OCI-LY7 (cell line): ENCODE measurements at regions not wholly inside any gene's neighbourhood (a gene's known extent, or its start where the extent isn't known, plus 50 kb on each side); places are given as distances from the start of the nearest gene placed in this dataset.

ENCODE experiments used
- BruUV-seq: library from RNA; stranded (reverse); fragments of 400-500 nt; replicated peaks from 2 replicates; lab custom pipeline; 2021; lab: Mats Ljungman, UMichigan
- CTCF ChIA-PET: fragments of 300-600 bp; sonication (Branson Sonifier 250); formaldehyde crosslinking; loops from one replicate; lab custom pipeline; 2022; ENCODE audit warnings: antibody characterized with exemption; ENCODE audit not compliant: unreplicated experiment; lab: Charles Lee
- POLR2A ChIA-PET: fragments of 300-600 bp; sonication (Branson Sonifier 250); formaldehyde crosslinking; loops from one replicate; lab custom pipeline; 2022; ENCODE audit warnings: antibody characterized with exemption; lab: Charles Lee
- DNase-seq: peaks from one replicate; pipeline ENCODE4 v3.0.0-alpha.2; 2015; ENCODE audit warnings: low spot score
- H2AFZ ChIP-seq: fragments of 200-600 bp; sonication (generic), shearing (Covaris generic); 2 replicates; pipeline ENCODE4 v1.6.1; 2014; ENCODE audit warnings: mild to moderate bottlenecking, antibody characterized with exemption, low read length, moderate library complexity
- H3K27ac ChIP-seq: fragments of 200-600 bp; sonication (generic); 2 replicates; pipeline ENCODE4 v1.5.1; 2014; ENCODE audit warnings: mixed run types, low read depth, mild to moderate bottlenecking, moderate library complexity, low read length, inconsistent platforms; ENCODE audit not compliant: poor library complexity, severe bottlenecking
- H3K36me3 ChIP-seq: fragments of 200-600 bp; sonication (generic); 2 replicates; pipeline ENCODE4 v1.6.1; 2014; ENCODE audit warnings: mild to moderate bottlenecking, antibody characterized with exemption, low read length, moderate library complexity, mixed read lengths; ENCODE audit not compliant: insufficient read depth
- H3K4me1 ChIP-seq: fragments of 200-600 bp; sonication (generic); 2 replicates; pipeline ENCODE4 v1.5.1; 2014; ENCODE audit warnings: mild to moderate bottlenecking, low read length; ENCODE audit not compliant: insufficient read depth, poor library complexity, severe bottlenecking
- H3K4me2 ChIP-seq: fragments of 200-600 bp; sonication (generic); 2 replicates; pipeline ENCODE4 v1.6.1; 2014; ENCODE audit warnings: mild to moderate bottlenecking, low read length
- H3K4me3 ChIP-seq: fragments of 200-600 bp; sonication (generic); 2 replicates; pipeline ENCODE4 v1.5.1; 2014; ENCODE audit warnings: mild to moderate bottlenecking, low read depth, low read length; ENCODE audit not compliant: poor library complexity, severe bottlenecking
- H3K79me2 ChIP-seq: fragments of 200-600 bp; sonication (generic); 2 replicates; pipeline ENCODE4 v1.6.1; 2016; ENCODE audit warnings: low read depth, mild to moderate bottlenecking, low read length, moderate library complexity, mixed read lengths; ENCODE audit not compliant: insufficient read depth
- H3K9me2 ChIP-seq: fragments of 200-600 bp; sonication (generic); 2 replicates; pipeline ENCODE4 v1.6.1; 2016; ENCODE audit warnings: mild to moderate bottlenecking, low read length, mixed read lengths; ENCODE audit not compliant: insufficient read depth
- H3K9me3 ChIP-seq: fragments of 200-600 bp; sonication (generic); 2 replicates; pipeline ENCODE4 v1.6.1; 2014; ENCODE audit warnings: mild to moderate bottlenecking, mixed run types, low read length, mixed read lengths
- H4K20me1 ChIP-seq: fragments of 200-600 bp; sonication (generic); 2 replicates; pipeline ENCODE4 v1.6.1; 2014; ENCODE audit warnings: mild to moderate bottlenecking, antibody characterized with exemption, low read length, moderate library complexity, mixed read lengths; ENCODE audit not compliant: insufficient read depth
- EZH2phosphoT487 ChIP-seq: fragments of 200-600 bp; sonication (generic); IDR thresholded peaks from 2 replicates; pipeline ENCODE4 v1.6.1; 2018; ENCODE audit warnings: low read depth, borderline replicate concordance, mild to moderate bottlenecking, mixed run types, antibody characterized with exemption, low read length, moderate library complexity, mixed read lengths
- intact Hi-C: fragments of 100-400 bp; cut with micrococcal nuclease; formaldehyde crosslinking; loops from one replicate; pipeline ENCODE4 v1.10.0; 2022; ENCODE audit not compliant: unreplicated experiment
- TF ChIP-seq, protein P1 (sequence below): fragments of 200-600 bp; sonication (generic); conservative IDR thresholded peaks from 2 replicates; pipeline ENCODE4 v1.5.1; 2014; ENCODE audit warnings: mild to moderate bottlenecking, antibody characterized with exemption, low read length, moderate library complexity, mixed read lengths

DNA sequence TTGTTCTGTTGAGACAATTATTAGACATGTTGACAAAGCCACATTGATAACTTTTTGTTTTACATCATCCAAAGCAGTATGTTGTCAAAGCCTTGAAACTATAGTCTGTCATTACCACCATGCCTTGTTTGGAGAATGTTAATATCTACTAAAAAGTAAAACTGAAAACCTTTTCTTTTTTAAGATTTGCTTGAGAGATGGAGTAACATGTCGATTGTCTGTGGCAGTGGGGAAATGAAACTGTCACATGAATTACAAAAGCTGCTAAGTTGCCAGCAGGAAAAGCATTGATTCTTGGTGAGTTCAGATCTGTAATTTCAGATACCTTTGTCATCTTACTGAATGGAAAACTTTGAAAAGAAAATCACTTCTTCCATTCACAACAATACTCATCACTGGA lies 69.1 kb downstream of the TFPI2 start:
- no peak for DNase-seq
- H3K9me3 ChIP-seq: no peaks in the 10 kb centered on the region
- no peak overlapping the region for H3K4me3 ChIP-seq
- no peak overlapping the region for H3K27ac ChIP-seq
- no peaks in the 10 kb centered on the region for H3K4me1 ChIP-seq
- ChIA-PET CTCF (no interaction called here), POLR2A (interaction anchor here (0.6 kb wide), 1 partner anchor 47 kb away, joined by 5 read pairs; no protein-coding TSS in a partner anchor)
- no peaks in the 10 kb centered on the region for H4K20me1 ChIP-seq
- no peak overlapping the region for H3K4me2 ChIP-seq
- intact Hi-C loops: no loop called here
- no peaks in the 10 kb centered on the region for H3K9me2 ChIP-seq
- TF ChIP-seq EZH2phosphoT487: no peak
- TF ChIP-seq, protein P1, sequence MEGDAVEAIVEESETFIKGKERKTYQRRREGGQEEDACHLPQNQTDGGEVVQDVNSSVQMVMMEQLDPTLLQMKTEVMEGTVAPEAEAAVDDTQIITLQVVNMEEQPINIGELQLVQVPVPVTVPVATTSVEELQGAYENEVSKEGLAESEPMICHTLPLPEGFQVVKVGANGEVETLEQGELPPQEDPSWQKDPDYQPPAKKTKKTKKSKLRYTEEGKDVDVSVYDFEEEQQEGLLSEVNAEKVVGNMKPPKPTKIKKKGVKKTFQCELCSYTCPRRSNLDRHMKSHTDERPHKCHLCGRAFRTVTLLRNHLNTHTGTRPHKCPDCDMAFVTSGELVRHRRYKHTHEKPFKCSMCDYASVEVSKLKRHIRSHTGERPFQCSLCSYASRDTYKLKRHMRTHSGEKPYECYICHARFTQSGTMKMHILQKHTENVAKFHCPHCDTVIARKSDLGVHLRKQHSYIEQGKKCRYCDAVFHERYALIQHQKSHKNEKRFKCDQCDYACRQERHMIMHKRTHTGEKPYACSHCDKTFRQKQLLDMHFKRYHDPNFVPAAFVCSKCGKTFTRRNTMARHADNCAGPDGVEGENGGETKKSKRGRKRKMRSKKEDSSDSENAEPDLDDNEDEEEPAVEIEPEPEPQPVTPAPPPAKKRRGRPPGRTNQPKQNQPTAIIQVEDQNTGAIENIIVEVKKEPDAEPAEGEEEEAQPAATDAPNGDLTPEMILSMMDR: no peak
- no peaks in the 10 kb centered on the region for H3K36me3 ChIP-seq
- no TSS peak for BruUV-seq
- H2AFZ ChIP-seq: no peak overlapping the region
- no peaks in the 10 kb centered on the region for H3K79me2 ChIP-seq

DNA sequence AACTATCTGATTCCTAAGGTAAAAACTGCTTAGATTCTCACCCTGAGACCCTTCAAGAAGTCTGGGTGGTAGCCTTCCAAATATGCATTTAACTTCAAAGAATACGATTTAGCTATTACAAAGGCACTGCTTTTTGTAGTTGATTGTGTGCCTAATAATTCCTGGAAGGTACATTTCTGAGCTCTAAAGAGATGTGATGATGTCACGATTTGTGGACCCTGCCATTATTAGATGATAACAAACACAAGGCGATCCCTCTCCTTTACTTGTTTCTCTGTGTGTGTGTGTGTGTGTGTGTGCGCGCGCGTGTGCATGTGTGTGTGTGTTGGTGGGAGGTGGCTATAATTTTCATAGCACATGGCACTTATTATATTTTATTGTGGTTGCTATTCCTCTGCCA lies 70.9 kb downstream of the TFPI2 start:
- TF ChIP-seq, protein P1: no peak
- TF ChIP-seq EZH2phosphoT487: no peak
- no TSS peak for BruUV-seq
- Histone ChIP-seq H3K4me2 (no peak overlapping the region), H2AFZ (no peak overlapping the region), H4K20me1 (no peaks in the 10 kb centered on the region), H3K27ac (no peak overlapping the region), H3K4me3 (no peak overlapping the region), H3K9me2 (no peaks in the 10 kb centered on the region), H3K4me1 (no peaks in the 10 kb centered on the region), H3K9me3 (no peaks in the 10 kb centered on the region), H3K79me2 (no peaks in the 10 kb centered on the region), H3K36me3 (no peaks in the 10 kb centered on the region)
- intact Hi-C loops: no loop called here
- DNase-seq: no peak
- ChIA-PET POLR2A (no interaction called here), CTCF (no interaction called here)

DNA sequence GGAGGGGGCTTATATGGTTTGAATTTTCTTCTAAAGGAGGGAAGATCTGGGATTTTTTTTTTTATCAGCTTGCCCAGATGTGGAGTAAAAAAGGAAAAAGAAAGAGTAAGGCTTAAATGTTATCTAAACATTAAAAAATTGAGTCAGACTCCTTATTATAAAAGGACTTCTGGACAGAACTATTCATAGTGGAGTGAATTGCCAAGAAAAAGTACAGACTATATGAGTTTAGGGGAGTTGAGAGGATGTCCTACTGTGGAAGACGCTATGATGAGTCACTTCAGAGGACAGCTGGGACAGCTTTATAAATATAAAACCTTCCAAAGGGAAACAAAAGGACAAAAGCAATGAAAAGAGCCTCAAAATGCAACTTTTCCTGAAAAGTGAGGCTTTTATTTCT lies 73.0 kb downstream of the TFPI2 start:
- no TSS peak for BruUV-seq
- Histone ChIP-seq H3K9me2 (no peaks in the 10 kb centered on the region), H3K79me2 (no peaks in the 10 kb centered on the region), H3K4me2 (no peak overlapping the region), H3K36me3 (no peaks in the 10 kb centered on the region), H4K20me1 (no peaks in the 10 kb centered on the region), H3K27ac (no peak overlapping the region), H3K4me1 (no peaks in the 10 kb centered on the region), H3K4me3 (no peak overlapping the region), H3K9me3 (no peaks in the 10 kb centered on the region), H2AFZ (no peak overlapping the region)
- no peak for DNase-seq
- POLR2A ChIA-PET: interaction anchor here (0.6 kb wide), 1 partner anchor 269 kb away, joined by 3 read pairs; no protein-coding TSS in a partner anchor
- TF ChIP-seq, protein P1: no peak
- TF ChIP-seq EZH2phosphoT487: no peak
- intact Hi-C loops: no loop called here
- CTCF ChIA-PET: no interaction called here
